IMR-90 (cell line): ENCODE measurements at regions not wholly inside any gene's neighbourhood (a gene's known extent, or its start where the extent isn't known, plus 50 kb on each side); places are given as distances from the start of the nearest gene placed in this dataset.

Source experiments
- ATAC-seq: fragments of 200-7000 bp; cut with Tn5 transposase; 2 replicates; pipeline ENCODE4 v1.9.1; 2020; ENCODE audit warnings: low read depth, mild to moderate bottlenecking, moderate library complexity
- BruUV-seq: library from RNA; stranded (reverse); fragments of 400-500 nt; replicated peaks from 2 replicates; lab custom pipeline; 2021; lab: Mats Ljungman, UMichigan
- CTCF ChIA-PET: fragments of 300-600 bp; formaldehyde crosslinking; extraction: SDS; loops from one replicate; lab custom pipeline; 2021; ENCODE audit warnings: antibody characterized with exemption; lab: Yijun Ruan, JAX
- POLR2A ChIA-PET: fragments of 300-600 bp; sonication (Branson Sonifier 250); formaldehyde crosslinking; loops from one replicate; lab custom pipeline; 2022; ENCODE audit warnings: antibody characterized with exemption; ENCODE audit not compliant: unreplicated experiment; lab: Charles Lee
- DNase-seq: peaks from one replicate; pipeline ENCODE4 v3.0.0; 2013
- H2AFZ ChIP-seq: replicated peaks from 2 replicates; pipeline ENCODE3; 2013; ENCODE audit warnings: low read length, mild to moderate bottlenecking; ENCODE audit not compliant: poor library complexity
- H2AK5ac ChIP-seq: 2 replicates; pipeline ENCODE4 v1.6.1; 2013; ENCODE audit warnings: low read depth, low read length, inconsistent platforms
- H2AK9ac ChIP-seq: replicated peaks from 2 replicates; pipeline ENCODE3; 2013; ENCODE audit warnings: mild to moderate bottlenecking, low read depth, low read length, moderate library complexity; ENCODE audit not compliant: poor library complexity
- H2BK120ac ChIP-seq: 2 replicates; pipeline ENCODE4 v1.6.1; 2013; ENCODE audit warnings: low read depth, low read length, inconsistent platforms
- H2BK15ac ChIP-seq: 3 replicates; pipeline ENCODE4 v1.6.1; 2013; ENCODE audit warnings: low read depth, low read length, inconsistent platforms
- H2BK20ac ChIP-seq: 2 replicates; pipeline ENCODE4 v1.6.1; 2013; ENCODE audit warnings: low read depth, mild to moderate bottlenecking, inconsistent platforms, low read length, moderate library complexity
- H2BK5ac ChIP-seq: 2 replicates; pipeline ENCODE4 v1.6.1; 2013; ENCODE audit warnings: mild to moderate bottlenecking, low read depth, low read length, inconsistent platforms; ENCODE audit not compliant: poor library complexity, severe bottlenecking
- H3K14ac ChIP-seq: replicated peaks from 2 replicates; pipeline ENCODE4 v1.6.1; 2013; ENCODE audit warnings: low read depth, low read length, inconsistent platforms
- H3K18ac ChIP-seq: 2 replicates; pipeline ENCODE4 v1.6.1; 2013; ENCODE audit warnings: low read depth, low read length, control low read depth
- H3K23ac ChIP-seq: 2 replicates; pipeline ENCODE4 v1.6.1; 2013; ENCODE audit warnings: low read depth, low read length, inconsistent platforms
- H3K27ac ChIP-seq: 2 replicates; pipeline ENCODE4 v1.5.1; 2013; ENCODE audit warnings: mild to moderate bottlenecking, control low read depth, low read length; ENCODE audit not compliant: insufficient read depth
- H3K27me3 ChIP-seq: 2 replicates; pipeline ENCODE4 v1.6.1; 2013; ENCODE audit warnings: low read length; ENCODE audit not compliant: control insufficient read depth, insufficient read depth
- H3K36me3 ChIP-seq: 2 replicates; pipeline ENCODE4 v1.6.1; 2013; ENCODE audit warnings: low read length, mixed read lengths; ENCODE audit not compliant: control insufficient read depth, insufficient read depth
- H3K4ac ChIP-seq: 2 replicates; pipeline ENCODE4 v1.6.1; 2013; ENCODE audit warnings: low read depth, low read length, inconsistent platforms
- H3K4me1 ChIP-seq: 2 replicates; pipeline ENCODE4 v1.6.1; 2013; ENCODE audit warnings: low read length, mixed read lengths; ENCODE audit not compliant: control insufficient read depth, insufficient read depth
- H3K4me2 ChIP-seq: 2 replicates; pipeline ENCODE4 v1.6.1; 2013; ENCODE audit warnings: low read depth, mild to moderate bottlenecking, control low read depth, low read length, moderate library complexity
- H3K4me3 ChIP-seq: 2 replicates; pipeline ENCODE4 v1.5.1; 2013; ENCODE audit warnings: low read depth, mild to moderate bottlenecking, control low read depth, low read length, moderate library complexity; ENCODE audit not compliant: insufficient read depth
- H3K56ac ChIP-seq: 2 replicates; pipeline ENCODE4 v1.6.1; 2013; ENCODE audit warnings: low read length, inconsistent platforms; ENCODE audit not compliant: insufficient read depth; ENCODE audit errors: extremely low read depth
- H3K79me1 ChIP-seq, 2 experiments: 2 replicates each; pipeline ENCODE4 v1.6.1; 2013; ENCODE audit warnings: low read length in 2 of 2, inconsistent platforms in 1 of 2, low read depth in 1 of 2
- H3K9ac ChIP-seq: 2 replicates; pipeline ENCODE4 v1.6.1; 2013; ENCODE audit warnings: low read depth, low read length, control low read depth
- H3K9me1 ChIP-seq: 2 replicates; pipeline ENCODE4 v1.6.1; 2013; ENCODE audit warnings: low read length, inconsistent platforms; ENCODE audit not compliant: insufficient read depth
- H3K9me3 ChIP-seq: 2 replicates; pipeline ENCODE4 v1.6.1; 2013; ENCODE audit warnings: low read length; ENCODE audit not compliant: control insufficient read depth, insufficient read depth
- H4K20me1 ChIP-seq: 2 replicates; pipeline ENCODE4 v1.6.1; 2013; ENCODE audit warnings: low read length, inconsistent platforms; ENCODE audit not compliant: insufficient read depth
- H4K5ac ChIP-seq: 2 replicates; pipeline ENCODE4 v1.6.1; 2013; ENCODE audit warnings: mild to moderate bottlenecking, low read depth, low read length, control low read depth
- H4K8ac ChIP-seq, 2 experiments: 2 replicates each; pipeline ENCODE4 v1.6.1; 2013; ENCODE audit warnings: low read depth in 2 of 2, low read length in 2 of 2, control low read depth in 1 of 2, inconsistent platforms in 1 of 2
- H4K91ac ChIP-seq: 2 replicates; pipeline ENCODE4 v1.6.1; 2013; ENCODE audit warnings: low read depth, low read length, inconsistent platforms; ENCODE audit not compliant: insufficient read depth
- BHLHE40 ChIP-seq: fragments of 150-350 bp; IDR thresholded peaks from 2 replicates; pipeline ENCODE4 v1.6.1; 2016; ENCODE audit warnings: mild to moderate bottlenecking, low read depth, low read length
- CHD1 ChIP-seq: IDR thresholded peaks from 2 replicates; pipeline ENCODE4 v1.6.1; 2012; ENCODE audit warnings: low read depth, low read length, improper control_type of control experiment
- FOS ChIP-seq: fragments of 150-350 bp; IDR thresholded peaks from 2 replicates; pipeline ENCODE4 v1.6.1; 2016; ENCODE audit warnings: low read depth, low read length
- MAFK ChIP-seq: IDR thresholded peaks from 2 replicates; pipeline ENCODE4 v1.6.1; 2012; ENCODE audit warnings: low read depth, low read length, improper control_type of control experiment
- MAZ ChIP-seq: IDR thresholded peaks from 2 replicates; pipeline ENCODE4 v1.6.1; 2012; ENCODE audit warnings: low read depth, mild to moderate bottlenecking, low read length, improper control_type of control experiment, moderate library complexity, borderline replicate concordance
- MXI1 ChIP-seq: IDR thresholded peaks from 2 replicates; pipeline ENCODE4 v1.6.1; 2012; ENCODE audit warnings: low read depth, mild to moderate bottlenecking, low read length, moderate library complexity, borderline replicate concordance
- NFE2L2 ChIP-seq: fragments of 150-350 bp; IDR thresholded peaks from 2 replicates; pipeline ENCODE4 v1.6.1; 2016; ENCODE audit warnings: low read depth, mild to moderate bottlenecking, low read length
- POLR2A ChIP-seq: IDR thresholded peaks from 2 replicates; pipeline ENCODE4 v1.6.1; 2012; ENCODE audit warnings: mild to moderate bottlenecking, low read depth, low read length
- RAD21 ChIP-seq: IDR thresholded peaks from 2 replicates; pipeline ENCODE4 v1.6.1; 2012; ENCODE audit warnings: low read length, improper control_type of control experiment
- RFX5 ChIP-seq: IDR thresholded peaks from 2 replicates; pipeline ENCODE4 v1.8.0; 2012; ENCODE audit warnings: low read depth, mild to moderate bottlenecking, low read length, moderate library complexity
- SMC3 ChIP-seq: fragments of 150-350 bp; IDR thresholded peaks from 2 replicates; pipeline ENCODE4 v1.6.1; 2016; ENCODE audit warnings: low read depth, mild to moderate bottlenecking, antibody characterized with exemption, low read length, moderate library complexity
- WGBS, 2 experiments: methylation state at CpG; one replicate each; pipeline versions ENCODE4 v1.1.5 to v1.1.7; 2013; ENCODE audit warnings: missing lambda C conversion rate in 2 of 2; ENCODE audit not compliant: insufficient read length in 1 of 2; ENCODE audit errors: extremely low coverage in 2 of 2; 5-methylcytosine and 5-hydroxymethylcytosine counted together
- dilution Hi-C: fragments of 300-500 bp; cut with HindIII; formaldehyde crosslinking; loops from one replicate; pipeline ENCODE4 v1.14.3; 2018; ENCODE audit warnings: low sequenced_read_pairs; ENCODE audit not compliant: unreplicated experiment
- in situ Hi-C: fragments of 300-500 bp; cut with MboI; formaldehyde crosslinking; loops from 3 replicates; pipeline ENCODE4 v1.14.3; 2019; ENCODE audit warnings: low sequenced_read_pairs, inconsistent platforms, mixed read lengths
- intact Hi-C: fragments of 100-400 bp; cut with micrococcal nuclease; formaldehyde crosslinking; loops from 2 replicates; pipeline ENCODE4 v1.10.0; 2022
- TF ChIP-seq, protein P1 (sequence below): conservative IDR thresholded peaks from 2 replicates; pipeline ENCODE4 v1.5.1; 2012; ENCODE audit warnings: mild to moderate bottlenecking, low read depth, low read length, improper control_type of control experiment
- TF ChIP-seq, protein P2 (sequence below): fragments of 150-350 bp; IDR thresholded peaks from 2 replicates; pipeline ENCODE4 v1.6.1; 2016; ENCODE audit warnings: low read depth, mild to moderate bottlenecking, low read length, moderate library complexity, borderline replicate concordance
- TF ChIP-seq, protein P3 (sequence below): fragments of 150-350 bp; IDR thresholded peaks from 2 replicates; pipeline ENCODE4 v1.6.1; 2017; ENCODE audit warnings: mild to moderate bottlenecking, antibody characterized with exemption, low read length, low read depth

DNA sequence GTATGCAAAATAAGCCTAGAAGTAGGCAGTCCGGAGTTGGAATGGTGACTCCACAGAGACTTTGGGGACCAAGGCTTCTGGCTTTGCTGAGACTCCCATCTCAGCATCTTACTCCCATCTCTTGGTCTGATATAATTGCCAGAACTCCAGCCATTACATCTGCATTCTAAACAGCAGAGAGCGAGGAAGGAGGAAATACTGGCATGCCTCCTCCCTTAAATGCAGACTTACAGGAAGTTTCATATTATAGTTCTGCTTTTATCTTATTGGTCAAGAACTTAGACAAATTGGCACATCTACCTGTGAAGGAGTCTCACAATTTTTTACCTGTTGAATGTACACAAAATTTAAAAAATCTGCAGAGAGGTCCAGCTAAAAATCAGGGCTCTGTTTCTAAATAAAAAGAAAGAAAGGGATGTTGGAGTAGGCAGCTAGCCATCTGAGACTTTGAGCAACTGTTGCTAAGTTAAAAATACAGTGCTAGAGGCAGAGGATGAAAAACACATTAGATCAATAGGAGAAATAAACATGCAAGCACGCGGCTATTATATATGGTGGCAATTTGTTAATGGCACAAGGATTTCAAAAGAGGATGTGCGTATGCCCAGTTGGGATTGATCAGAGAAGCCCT is 209.9 kb upstream of the HMGA2 start:
- peak overlapping the region; percentile 29 for H2AK9ac ChIP-seq
- H2BK5ac ChIP-seq = peak overlapping the region; percentile 95
- ChIA-PET POLR2A (no interaction called here), CTCF (interaction anchor here (1.0 to 1.2 kb wide), 2 partner anchors 12 to 473 kb away, joined by 3 read pairs; no protein-coding TSS in a partner anchor)
- H3K4me3 ChIP-seq = no peak overlapping the region
- peak overlapping the region; percentile 89 for H3K4ac ChIP-seq
- H2AFZ ChIP-seq = peak overlapping the region; percentile 29
- intact Hi-C loops (loop anchor here (2.0 kb wide), 1 partner anchor 16 kb away; no protein-coding TSS in a partner anchor), dilution Hi-C loops (no loop called here), in situ Hi-C loops (no loop called here)
- H4K20me1 ChIP-seq = no peaks in the 10 kb centered on the region
- peak overlapping the region in 1 of 2 experiments; percentile 88; a peak in 3 of 4 replicates for H4K8ac ChIP-seq
- peak overlapping the region; percentile 99 for H3K18ac ChIP-seq
- peak overlapping the region; percentile 72 for H4K91ac ChIP-seq
- H2BK20ac ChIP-seq = peak overlapping the region; percentile 90
- no peak for DNase-seq
- peak overlapping the region; percentile 57 for H3K56ac ChIP-seq
- H3K27me3 ChIP-seq = no peaks in the 10 kb centered on the region
- 0 out of 2 replicates have a peak overlapping the region, but pooled peaks have one; percentile 26 for H3K27ac ChIP-seq
- peak overlapping the region; percentile 85 for H2AK5ac ChIP-seq
- H4K5ac ChIP-seq = peak overlapping the region; percentile 98
- H3K4me1 ChIP-seq = peaks cover 20% of the 10 kb centered on the region
- no TSS peak for BruUV-seq
- H3K4me2 ChIP-seq = peak overlapping the region; percentile 35; the same call in 1 of the 2 replicates
- TF ChIP-seq, protein P1, sequence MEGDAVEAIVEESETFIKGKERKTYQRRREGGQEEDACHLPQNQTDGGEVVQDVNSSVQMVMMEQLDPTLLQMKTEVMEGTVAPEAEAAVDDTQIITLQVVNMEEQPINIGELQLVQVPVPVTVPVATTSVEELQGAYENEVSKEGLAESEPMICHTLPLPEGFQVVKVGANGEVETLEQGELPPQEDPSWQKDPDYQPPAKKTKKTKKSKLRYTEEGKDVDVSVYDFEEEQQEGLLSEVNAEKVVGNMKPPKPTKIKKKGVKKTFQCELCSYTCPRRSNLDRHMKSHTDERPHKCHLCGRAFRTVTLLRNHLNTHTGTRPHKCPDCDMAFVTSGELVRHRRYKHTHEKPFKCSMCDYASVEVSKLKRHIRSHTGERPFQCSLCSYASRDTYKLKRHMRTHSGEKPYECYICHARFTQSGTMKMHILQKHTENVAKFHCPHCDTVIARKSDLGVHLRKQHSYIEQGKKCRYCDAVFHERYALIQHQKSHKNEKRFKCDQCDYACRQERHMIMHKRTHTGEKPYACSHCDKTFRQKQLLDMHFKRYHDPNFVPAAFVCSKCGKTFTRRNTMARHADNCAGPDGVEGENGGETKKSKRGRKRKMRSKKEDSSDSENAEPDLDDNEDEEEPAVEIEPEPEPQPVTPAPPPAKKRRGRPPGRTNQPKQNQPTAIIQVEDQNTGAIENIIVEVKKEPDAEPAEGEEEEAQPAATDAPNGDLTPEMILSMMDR = no peak
- TF ChIP-seq RFX5 (no peak), SMC3 (no peak), MAFK (no peak), MAZ (no peak), POLR2A (no peak), RAD21 (no peak), CHD1 (no peak), BHLHE40 (no peak), FOS (no peak), MXI1 (no peak), NFE2L2 (no peak)
- TF ChIP-seq, protein P2, sequence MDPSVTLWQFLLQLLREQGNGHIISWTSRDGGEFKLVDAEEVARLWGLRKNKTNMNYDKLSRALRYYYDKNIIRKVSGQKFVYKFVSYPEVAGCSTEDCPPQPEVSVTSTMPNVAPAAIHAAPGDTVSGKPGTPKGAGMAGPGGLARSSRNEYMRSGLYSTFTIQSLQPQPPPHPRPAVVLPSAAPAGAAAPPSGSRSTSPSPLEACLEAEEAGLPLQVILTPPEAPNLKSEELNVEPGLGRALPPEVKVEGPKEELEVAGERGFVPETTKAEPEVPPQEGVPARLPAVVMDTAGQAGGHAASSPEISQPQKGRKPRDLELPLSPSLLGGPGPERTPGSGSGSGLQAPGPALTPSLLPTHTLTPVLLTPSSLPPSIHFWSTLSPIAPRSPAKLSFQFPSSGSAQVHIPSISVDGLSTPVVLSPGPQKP = no peak
- TF ChIP-seq, protein P3, sequence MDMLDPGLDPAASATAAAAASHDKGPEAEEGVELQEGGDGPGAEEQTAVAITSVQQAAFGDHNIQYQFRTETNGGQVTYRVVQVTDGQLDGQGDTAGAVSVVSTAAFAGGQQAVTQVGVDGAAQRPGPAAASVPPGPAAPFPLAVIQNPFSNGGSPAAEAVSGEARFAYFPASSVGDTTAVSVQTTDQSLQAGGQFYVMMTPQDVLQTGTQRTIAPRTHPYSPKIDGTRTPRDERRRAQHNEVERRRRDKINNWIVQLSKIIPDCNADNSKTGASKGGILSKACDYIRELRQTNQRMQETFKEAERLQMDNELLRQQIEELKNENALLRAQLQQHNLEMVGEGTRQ = no peak
- no peaks in the 10 kb centered on the region for H3K36me3 ChIP-seq
- no CpG with 5 or more reads among the region's 5 CpGs for WGBS, 2 experiments
- H2BK120ac ChIP-seq = peak overlapping the region; percentile 92
- no peaks in the 10 kb centered on the region for H3K9me3 ChIP-seq
- H3K9ac ChIP-seq = no peak overlapping the region
- H3K9me1 ChIP-seq = peaks cover 10% of the 10 kb centered on the region
- peaks cover 6 to 27% of the 10 kb centered on the region in 2 experiments; a peak in 3 of 4 replicates for H3K79me1 ChIP-seq
- peak overlapping the region; percentile 91; the same call in 1 of the 2 replicates for H3K23ac ChIP-seq
- no peak for ATAC-seq
- peak overlapping the region; percentile 77; the same call in 1 of the 3 replicates for H2BK15ac ChIP-seq
- H3K14ac ChIP-seq = peak overlapping the region; percentile 94
